Fibroblast of lung (primary cell): ENCODE measurements at regions not wholly inside any gene's neighbourhood (a gene's known extent, or its start where the extent isn't known, plus 50 kb on each side); places are given as distances from the start of the nearest gene placed in this dataset.

Source experiments
- DNase-seq, 2 donors: peaks; one replicate each; pipeline versions ENCODE4 v3.0.0 to v3.0.0-alpha.2; 2010; ENCODE audit warnings: low read depth in 2 of 2
- H2AFZ ChIP-seq: 2 replicates; pipeline ENCODE4 v1.5.1; 2012; ENCODE audit warnings: low read length, control low read depth, inconsistent platforms
- H3K27ac ChIP-seq: 2 replicates; pipeline ENCODE4 v1.5.1; 2011; ENCODE audit warnings: low read length, control low read depth; ENCODE audit not compliant: insufficient read depth
- H3K27me3 ChIP-seq: 2 replicates; pipeline ENCODE4 v1.5.1; 2011; ENCODE audit warnings: mild to moderate bottlenecking, low read length; ENCODE audit not compliant: control insufficient read depth, insufficient read depth
- H3K36me3 ChIP-seq: 2 replicates; pipeline ENCODE4 v1.5.1; 2011; ENCODE audit warnings: low read length; ENCODE audit not compliant: control insufficient read depth, insufficient read depth
- H3K4me1 ChIP-seq: 2 replicates; pipeline ENCODE4 v1.5.1; 2011; ENCODE audit warnings: low read length; ENCODE audit not compliant: control insufficient read depth, insufficient read depth; ENCODE audit errors: extremely low read depth
- H3K4me2 ChIP-seq: 2 replicates; pipeline ENCODE4 v1.5.1; 2011; ENCODE audit warnings: low read length, control low read depth; ENCODE audit not compliant: insufficient read depth; ENCODE audit errors: extremely low read depth
- H3K4me3 ChIP-seq, 4 experiments: fragments of 200-600 bp in 1 of 4; sonication (generic) in 1 of 4; replicated peaks in 1 of 4; 2 replicates each; pipeline ENCODE4 v1.5.1; 2011 to 2016; ENCODE audit warnings: low read length in 4 of 4, low read depth in 3 of 4, mild to moderate bottlenecking in 3 of 4, control low read depth in 2 of 4, inconsistent platforms in 1 of 4, mixed read lengths in 1 of 4; ENCODE audit not compliant: insufficient read depth in 1 of 4; ENCODE audit errors: control extremely low read depth in 1 of 4
- H3K79me2 ChIP-seq: 2 replicates; pipeline ENCODE4 v1.5.1; 2012; ENCODE audit warnings: mild to moderate bottlenecking, low read length, inconsistent platforms; ENCODE audit not compliant: control insufficient read depth, insufficient read depth
- H3K9ac ChIP-seq: 2 replicates; pipeline ENCODE4 v1.5.1; 2011; ENCODE audit warnings: mild to moderate bottlenecking, low read length, control low read depth; ENCODE audit not compliant: insufficient read depth
- H3K9me3 ChIP-seq: 2 replicates; pipeline ENCODE4 v1.5.1; 2012; ENCODE audit warnings: low read depth, low read length; ENCODE audit not compliant: control insufficient read depth, insufficient read depth
- H4K20me1 ChIP-seq: 2 replicates; pipeline ENCODE4 v1.5.1; 2011; ENCODE audit warnings: low read length; ENCODE audit not compliant: control insufficient read depth, insufficient read depth; ENCODE audit errors: extremely low read depth
- CTCF ChIP-seq, 2 donors: IDR thresholded peaks in 1 of 2; conservative IDR thresholded peaks in 1 of 2; 1 replicate in 1 of 2; 2 replicates in 1 of 2; pipeline ENCODE4 v1.5.1; 2011 to 2012; ENCODE audit warnings: low read length in 2 of 2, control low read depth in 1 of 2, inconsistent platforms in 1 of 2, low read depth in 1 of 2, mild to moderate bottlenecking in 1 of 2
- EZH2 ChIP-seq: IDR thresholded peaks from 2 replicates; pipeline ENCODE4 v1.5.1; 2012; ENCODE audit warnings: low read length, control low read depth, mild to moderate bottlenecking; ENCODE audit errors: missing control alignments

- Histone ChIP-seq H4K20me1 (no peaks in the 10 kb centered on the region), H3K9ac (no peak overlapping the region), H3K4me2 (no peak overlapping the region), H3K36me3 (no peaks in the 10 kb centered on the region), H3K4me3 (no peak overlapping the region), H2AFZ (no peak overlapping the region), H3K4me1 (no peaks in the 10 kb centered on the region), H3K9me3 (no peaks in the 10 kb centered on the region), H3K27ac (no peak overlapping the region), H3K79me2 (no peaks in the 10 kb centered on the region), H3K27me3 (no peaks in the 10 kb centered on the region)
- no peak for DNase-seq
- TF ChIP-seq CTCF (conservative IDR thresholded peaks at IDR 0.05 in 1 of 2, IDR thresholded peaks at IDR 0.05 in 1 of 2; ENCODE audit: low read depth in 1 of 2, low read length in 2 of 2), result no peak
- no peak for TF ChIP-seq EZH2
Observed at GRCh38 chr7:10308276-10308675, 665.4 kb upstream of the PHF14 start.

DNA sequence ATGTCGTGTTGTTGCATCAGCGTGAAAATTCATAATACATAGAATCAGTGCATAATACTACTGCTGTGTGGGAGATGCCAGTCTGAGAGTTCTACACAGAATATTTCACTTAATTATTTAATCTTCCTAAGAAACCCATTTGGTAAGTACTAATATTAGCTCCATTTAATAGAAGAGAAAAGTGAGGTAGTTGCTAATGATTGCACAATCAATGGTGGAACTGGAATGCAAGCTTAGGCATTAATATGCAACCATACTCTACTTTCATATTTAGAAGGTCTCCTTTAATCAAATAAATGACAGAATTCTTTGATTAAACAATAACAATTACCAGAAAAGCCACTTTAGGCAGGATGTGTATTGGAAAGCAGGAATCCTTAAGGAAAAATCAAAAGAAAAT is 660.7 kb upstream of the PHF14 start:
- no peaks in the 10 kb centered on the region for H3K9me3 ChIP-seq

DNA sequence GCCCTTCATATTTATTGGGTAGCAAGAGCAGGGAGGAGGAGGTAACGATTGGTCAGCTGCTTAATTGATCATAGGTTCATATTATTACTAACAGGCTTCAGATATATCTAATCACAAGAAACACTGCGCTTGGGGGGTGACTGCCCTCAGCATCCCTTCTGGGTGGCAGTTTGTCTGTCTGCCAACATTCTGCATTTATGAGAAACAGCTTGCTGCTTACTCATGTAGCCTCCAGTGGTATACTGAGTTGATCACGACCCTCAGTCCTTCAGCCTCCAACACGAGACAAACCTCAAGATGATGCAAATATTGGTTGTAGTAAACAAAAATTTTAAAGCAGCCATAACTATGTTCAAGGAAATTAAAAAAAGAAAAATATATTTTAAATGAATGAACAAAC is 657.8 kb upstream of the PHF14 start:
- TF ChIP-seq CTCF (conservative IDR thresholded peaks at IDR 0.05 in 1 of 2, IDR thresholded peaks at IDR 0.05 in 1 of 2; ENCODE audit: low read depth in 1 of 2, low read length in 2 of 2), result no peak
- no peak for TF ChIP-seq EZH2
- Histone ChIP-seq H3K9ac (no peak overlapping the region), H3K27me3 (no peaks in the 10 kb centered on the region), H3K27ac (no peak overlapping the region), H3K4me1 (no peaks in the 10 kb centered on the region), H3K4me2 (no peak overlapping the region), H4K20me1 (no peaks in the 10 kb centered on the region), H3K79me2 (no peaks in the 10 kb centered on the region), H2AFZ (no peak overlapping the region), H3K4me3 (no peak overlapping the region), H3K36me3 (no peaks in the 10 kb centered on the region), H3K9me3 (no peaks in the 10 kb centered on the region)
- no peak for DNase-seq

More for the DNA sequence above, 660.7 kb upstream of the PHF14 start:
- Histone ChIP-seq H2AFZ (no peak overlapping the region), H3K36me3 (no peaks in the 10 kb centered on the region), H3K27ac (no peak overlapping the region), H3K4me3 (no peak overlapping the region), H3K4me2 (no peak overlapping the region), H3K9ac (no peak overlapping the region), H3K27me3 (no peaks in the 10 kb centered on the region), H4K20me1 (no peaks in the 10 kb centered on the region), H3K4me1 (no peaks in the 10 kb centered on the region), H3K79me2 (no peaks in the 10 kb centered on the region)
- DNase-seq, result no peak
- TF ChIP-seq CTCF (conservative IDR thresholded peaks at IDR 0.05 in 1 of 2, IDR thresholded peaks at IDR 0.05 in 1 of 2; ENCODE audit: low read depth in 1 of 2, low read length in 2 of 2) (no peak), EZH2 (no peak)
